CD14-positive monocyte (primary cell): ENCODE measurements at regions not wholly inside any gene's neighbourhood (a gene's known extent, or its start where the extent isn't known, plus 50 kb on each side); places are given as distances from the start of the nearest gene placed in this dataset.

Experiments used
- DNase-seq, 3 donors: peaks; one replicate each; pipeline ENCODE4 v3.0.0-alpha.2; 2011 to 2022
- H2AFZ ChIP-seq: 2 replicates; pipeline ENCODE4 v1.6.0; 2012; ENCODE audit warnings: mild to moderate bottlenecking, low read depth, low read length, inconsistent platforms; ENCODE audit not compliant: insufficient read depth, poor library complexity, severe bottlenecking
- H3K27ac ChIP-seq, 2 donors: 1 replicate in 1 of 2; 2 replicates in 1 of 2; pipeline ENCODE4 v1.5.1; 2012 to 2013; ENCODE audit warnings: low read length in 2 of 2, control low read depth in 1 of 2, inconsistent platforms in 1 of 2, low read depth in 1 of 2, mild to moderate bottlenecking in 1 of 2
- H3K27me3 ChIP-seq, 2 donors: one replicate each; pipeline versions ENCODE4 v1.6.0 to v1.6.1; 2011 to 2013; ENCODE audit warnings: low read length in 2 of 2; ENCODE audit not compliant: control insufficient read depth in 2 of 2, insufficient read depth in 2 of 2
- H3K36me3 ChIP-seq, 2 donors: replicated peaks in 1 of 2; 1 replicate in 1 of 2; 2 replicates in 1 of 2; pipeline versions ENCODE4 v1.5.1 to v1.6.1; 2012 to 2013; ENCODE audit warnings: low read length in 2 of 2, control low read depth in 1 of 2, inconsistent platforms in 1 of 2, mild to moderate bottlenecking in 1 of 2; ENCODE audit not compliant: insufficient read depth in 2 of 2, control insufficient read depth in 1 of 2
- H3K4me1 ChIP-seq, 2 donors: 1 replicate in 1 of 2; 2 replicates in 1 of 2; pipeline versions ENCODE4 v1.5.1 to v1.6.1; 2012 to 2013; ENCODE audit warnings: low read length in 2 of 2, control low read depth in 1 of 2, inconsistent platforms in 1 of 2, mild to moderate bottlenecking in 1 of 2, moderate library complexity in 1 of 2; ENCODE audit not compliant: insufficient read depth in 2 of 2, control insufficient read depth in 1 of 2
- H3K4me2 ChIP-seq: replicated peaks from 2 replicates; pipeline ENCODE3; 2012; ENCODE audit warnings: low read length, moderate library complexity, mild to moderate bottlenecking; ENCODE audit not compliant: poor library complexity, severe bottlenecking; ENCODE audit errors: extremely low read depth
- H3K4me3 ChIP-seq, 3 experiments: fragments of 200-600 bp in 1 of 3; sonication (generic) in 1 of 3; replicated peaks in 1 of 3; 1 replicate in 2 of 3; 2 replicates in 1 of 3; pipeline ENCODE4 v1.5.1; 2011 to 2013; ENCODE audit warnings: low read length in 3 of 3, mild to moderate bottlenecking in 3 of 3, control low read depth in 2 of 3, low read depth in 2 of 3, inconsistent platforms in 1 of 3, moderate library complexity in 1 of 3
- H3K79me2 ChIP-seq: 2 replicates; pipeline ENCODE4 v1.6.0; 2012; ENCODE audit warnings: mild to moderate bottlenecking, control low read depth, inconsistent platforms, low read length, moderate library complexity; ENCODE audit not compliant: insufficient read depth
- H3K9ac ChIP-seq: 2 replicates; pipeline ENCODE4 v1.6.0; 2017; ENCODE audit warnings: low read length, mild to moderate bottlenecking; ENCODE audit not compliant: insufficient read depth, poor library complexity, severe bottlenecking
- H3K9me3 ChIP-seq, 2 donors: replicated peaks in 1 of 2; 1 replicate in 1 of 2; 2 replicates in 1 of 2; pipeline versions ENCODE4 v1.5.1 to v1.6.1; 2012 to 2013; ENCODE audit warnings: low read length in 2 of 2, control low read depth in 1 of 2; ENCODE audit not compliant: control insufficient read depth in 1 of 2, insufficient read depth in 1 of 2
- H4K20me1 ChIP-seq: 2 replicates; pipeline ENCODE4 v1.6.0; 2012; ENCODE audit warnings: mild to moderate bottlenecking, low read length, control low read depth, moderate library complexity; ENCODE audit not compliant: insufficient read depth
- H3K27ac Mint-ChIP-seq, 7 donors: one replicate each; pipeline ENCODE4 v1.8.0; 2020; ENCODE audit warnings: mild to moderate bottlenecking in 7 of 7, mixed read lengths in 7 of 7, moderate library complexity in 6 of 7, inconsistent platforms in 2 of 7
- H3K27me3 Mint-ChIP-seq, 3 donors: one replicate each; pipeline ENCODE4 v1.8.0; 2021 to 2022; ENCODE audit warnings: low read depth in 3 of 3, mild to moderate bottlenecking in 3 of 3, mixed read lengths in 3 of 3, moderate library complexity in 3 of 3, inconsistent platforms in 1 of 3
- H3K36me3 Mint-ChIP-seq, 2 donors: one replicate each; pipeline ENCODE4 v1.8.0; 2020; ENCODE audit warnings: mixed read lengths in 2 of 2, inconsistent platforms in 1 of 2, mild to moderate bottlenecking in 1 of 2
- H3K4me1 Mint-ChIP-seq: one replicate; pipeline ENCODE4 v1.8.0; 2020; ENCODE audit warnings: mild to moderate bottlenecking, mixed read lengths
- H3K4me3 Mint-ChIP-seq, 2 donors: one replicate each; pipeline ENCODE4 v1.8.0; 2020; ENCODE audit warnings: mild to moderate bottlenecking in 2 of 2, mixed read lengths in 2 of 2, moderate library complexity in 1 of 2
- H3K9me3 Mint-ChIP-seq, 7 donors: one replicate each; pipeline ENCODE4 v1.8.0; 2020 to 2022; ENCODE audit warnings: mixed read lengths in 7 of 7, mild to moderate bottlenecking in 6 of 7, moderate library complexity in 6 of 7, inconsistent platforms in 2 of 7
- CTCF ChIP-seq: fragments of 200-600 bp; IDR thresholded peaks from one replicate; pipeline ENCODE4 v1.8.0; 2022; ENCODE audit warnings: antibody characterized with exemption, mild to moderate bottlenecking
- WGBS: methylation state at CpG from one replicate; pipeline ENCODE4 v1.1.5; 2013; ENCODE audit warnings: missing lambda C conversion rate; ENCODE audit not compliant: insufficient coverage; 5-methylcytosine and 5-hydroxymethylcytosine counted together
- intact Hi-C, 2 donors: fragments of 100-400 bp; cut with micrococcal nuclease; formaldehyde crosslinking; loops; one replicate each; pipeline versions ENCODE4 v1.15.0 to v1.15.1; 2023

- Histone ChIP-seq H3K79me2 (no peaks in the 10 kb centered on the region), H3K9ac (no peak overlapping the region), H3K36me3 (no peaks in the 10 kb centered on the region), H3K27me3 (no peaks in the 10 kb centered on the region), H3K4me3 (no peak overlapping the region), H3K9me3 (no peaks in the 10 kb centered on the region), H3K4me2 (no peak overlapping the region), H3K27ac (no peak overlapping the region), H4K20me1 (no peaks in the 10 kb centered on the region), H2AFZ (no peak overlapping the region), H3K4me1 (peaks cover 15 to 18% of the 10 kb centered on the region in 2 donors)
- H3K27ac Mint-ChIP-seq: no peak overlapping the region
- peaks cover 0 to 3% (median 0%) of the 10 kb centered on the region in 3 donors for H3K27me3 Mint-ChIP-seq
- H3K36me3 Mint-ChIP-seq: no peaks in the 10 kb centered on the region
- no CpG with 5 or more reads among the region's 7 CpGs for WGBS
- no peak overlapping the region for H3K4me3 Mint-ChIP-seq
- peaks cover 0 to 3% (median 0%) of the 10 kb centered on the region in 7 donors for H3K9me3 Mint-ChIP-seq
- peaks cover 15% of the 10 kb centered on the region for H3K4me1 Mint-ChIP-seq
- no peak for TF ChIP-seq CTCF
- DNase-seq: no peak
- intact Hi-C loops: no loop called here
These were observed 92.7 kb upstream of the JARID2 start for GRCh38 chr6:15153191-15153590.

- H3K4me3 Mint-ChIP-seq: no peak overlapping the region
- intact Hi-C loops: no loop called here
- Histone ChIP-seq H3K9me3 (no peaks in the 10 kb centered on the region), H3K4me3 (no peak overlapping the region), H2AFZ (no peak overlapping the region), H3K79me2 (no peaks in the 10 kb centered on the region), H3K27ac (no peak overlapping the region), H4K20me1 (no peaks in the 10 kb centered on the region), H3K27me3 (no peaks in the 10 kb centered on the region), H3K36me3 (no peaks in the 10 kb centered on the region), H3K9ac (no peak overlapping the region), H3K4me2 (no peak overlapping the region), H3K4me1 (no peaks in the 10 kb centered on the region)
- H3K4me1 Mint-ChIP-seq: no peaks in the 10 kb centered on the region
- no peak for DNase-seq
- no peaks in the 10 kb centered on the region for H3K36me3 Mint-ChIP-seq
- WGBS: 88% methylated on average over 1 of the region's 2 CpGs
- H3K9me3 Mint-ChIP-seq: peaks cover 0 to 3% (median 0%) of the 10 kb centered on the region in 7 donors
- H3K27me3 Mint-ChIP-seq: peaks cover 0 to 3% (median 0%) of the 10 kb centered on the region in 3 donors
- TF ChIP-seq CTCF: no peak
- no peak overlapping the region for H3K27ac Mint-ChIP-seq
These were observed 88.4 kb upstream of the JARID2 start for GRCh38 chr6:15157479-15157878.
